ENCODE measurements at regions not wholly inside any gene's neighbourhood (a gene's known extent, or its start where the extent isn't known, plus 50 kb on each side); places are given as distances from the start of the nearest gene placed in this dataset.
A peak's percentile ranks its signal among the peaks of the same experiment; 100 is the strongest.
"Not testable (repeated sequence)": the region's sequence is repeated elsewhere in the genome, so short reads cannot be mapped to it uniquely, and the experiment has no call there.

DNA sequence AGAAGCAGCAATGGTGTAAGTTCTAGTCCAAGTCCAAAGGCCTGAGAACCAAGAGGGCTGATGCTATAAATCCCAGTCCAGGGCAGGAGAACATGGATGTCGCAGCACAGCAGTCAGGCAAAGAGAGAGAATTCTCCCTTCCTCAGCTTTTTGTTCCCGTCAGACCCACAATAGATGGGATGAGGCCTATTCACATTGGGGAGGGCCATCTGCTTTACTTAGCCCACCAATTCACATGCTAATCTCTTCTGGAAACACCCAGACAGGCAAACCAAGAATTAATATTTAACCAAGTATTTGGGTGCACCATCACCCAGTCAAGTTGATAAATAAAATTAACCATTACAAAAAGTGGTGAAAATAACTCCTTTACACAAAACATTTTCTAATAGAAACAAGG lies 511.7 kb upstream of the UBE2E2 start:
- no peak for DNase-seq (ENCODE audit: low spot score)

DNA sequence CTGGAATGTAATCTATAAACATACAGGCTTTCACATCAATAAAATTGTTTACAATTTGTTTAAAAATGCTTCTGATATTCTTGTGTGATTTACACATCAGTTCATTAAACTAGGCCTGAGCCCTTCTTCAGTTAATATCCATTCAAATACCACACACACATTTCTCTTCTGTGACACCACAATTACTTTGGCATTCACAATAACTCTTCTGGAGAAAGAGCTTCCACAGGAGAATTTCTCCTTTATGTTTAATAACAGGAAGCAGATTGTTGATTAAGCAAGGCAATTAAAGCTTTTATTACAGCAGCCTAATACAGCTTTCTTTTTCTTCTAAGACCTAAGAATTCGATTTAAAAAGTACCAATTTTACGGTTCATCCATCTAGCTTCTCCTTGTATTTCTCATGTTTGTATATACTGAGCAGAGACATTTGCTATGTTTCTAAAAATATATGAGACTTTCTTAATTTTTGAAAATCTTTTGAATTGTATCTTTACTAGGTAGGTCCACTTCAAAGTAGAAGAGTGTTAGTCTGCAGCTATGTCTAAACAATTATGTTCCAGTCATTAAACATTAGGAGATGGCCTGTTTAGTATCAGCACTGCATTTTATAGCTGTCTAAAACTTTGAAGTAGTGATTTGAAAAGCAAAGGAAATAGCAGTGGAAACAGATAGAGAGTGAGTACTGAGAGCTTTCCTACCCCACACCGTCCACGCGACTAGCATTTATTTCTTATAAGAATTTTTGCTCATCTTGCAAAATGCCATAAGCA lies 511.1 kb upstream of the UBE2E2 start:
- DNase-seq (ENCODE audit: low spot score) = no peak

DNA sequence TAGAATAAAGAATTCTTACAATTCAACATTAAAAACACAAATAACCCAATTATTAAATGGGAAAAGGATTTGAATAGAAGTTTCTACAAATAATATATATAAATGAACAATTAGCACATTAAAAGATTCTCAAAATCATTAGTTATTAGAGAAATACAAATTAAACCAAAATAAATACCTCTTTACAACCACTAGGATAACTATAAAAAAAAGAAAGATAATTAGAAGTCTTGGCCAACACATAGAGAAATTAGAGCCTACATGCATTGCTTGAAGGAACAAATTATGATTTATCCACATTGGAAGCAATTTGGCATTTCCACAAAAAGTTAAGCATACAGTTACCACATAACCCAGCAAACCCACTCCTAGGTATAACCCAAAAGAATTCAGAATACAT lies 502.3 kb upstream of the UBE2E2 start:
- DNase-seq (ENCODE audit: low spot score) = no peak

DNA sequence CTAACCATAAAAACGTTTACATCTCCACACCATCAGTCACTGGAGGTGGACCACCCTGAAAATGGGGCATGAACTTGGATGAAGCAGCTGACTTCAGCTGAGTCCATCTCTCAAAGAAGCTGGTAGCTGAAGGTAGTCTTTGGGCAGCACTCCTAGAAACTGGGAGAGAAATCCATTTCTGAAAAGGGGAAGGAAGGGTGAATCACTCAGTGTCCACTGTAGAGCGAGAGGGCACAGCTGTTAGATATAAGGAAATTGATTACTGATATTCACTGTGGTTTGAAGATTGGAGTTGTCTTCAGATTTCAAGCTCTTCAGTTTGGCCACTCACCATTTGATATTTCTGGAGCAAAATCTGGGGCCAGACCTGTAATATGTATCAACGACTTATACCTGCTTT lies 499.0 kb upstream of the UBE2E2 start:
- DNase-seq (ENCODE audit: low spot score) = no peak

DNA sequence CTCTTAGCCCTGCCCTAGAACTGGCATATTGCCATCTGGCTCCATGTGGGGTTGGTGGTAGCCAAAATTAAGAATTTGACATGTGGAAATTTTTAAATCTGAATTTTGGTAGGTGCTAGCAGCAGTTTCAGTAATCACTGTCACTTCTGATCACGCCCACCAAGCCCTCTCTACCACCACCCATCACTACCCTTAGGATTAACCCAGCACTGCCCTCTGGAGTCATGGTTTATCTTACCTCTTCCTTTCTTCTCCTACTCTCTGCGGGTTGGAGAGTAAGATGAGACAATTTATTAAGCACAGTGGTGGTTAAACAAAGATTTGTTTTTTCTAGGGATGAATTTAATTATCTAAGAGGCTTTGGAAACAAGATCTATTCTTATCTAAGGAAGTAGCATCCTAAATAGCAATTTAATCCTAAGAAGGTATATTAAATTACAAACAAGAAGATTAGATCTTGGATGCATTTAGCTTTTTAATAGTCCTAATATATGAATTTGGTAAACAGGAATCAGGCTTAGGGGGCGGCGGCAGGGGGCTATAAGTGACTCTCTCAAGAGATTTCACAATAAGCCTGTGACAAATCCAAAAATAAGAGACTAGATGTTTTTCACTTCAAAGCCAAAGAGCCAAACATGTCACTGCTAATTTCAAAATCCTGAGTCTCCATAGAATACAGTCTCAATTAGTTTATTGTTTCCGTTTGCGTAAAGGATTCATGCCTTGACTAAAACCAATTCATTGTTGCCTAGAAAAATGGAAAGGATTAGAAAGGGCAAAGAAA lies 498.4 kb upstream of the UBE2E2 start:
- no peak for DNase-seq (ENCODE audit: low spot score)

DNA sequence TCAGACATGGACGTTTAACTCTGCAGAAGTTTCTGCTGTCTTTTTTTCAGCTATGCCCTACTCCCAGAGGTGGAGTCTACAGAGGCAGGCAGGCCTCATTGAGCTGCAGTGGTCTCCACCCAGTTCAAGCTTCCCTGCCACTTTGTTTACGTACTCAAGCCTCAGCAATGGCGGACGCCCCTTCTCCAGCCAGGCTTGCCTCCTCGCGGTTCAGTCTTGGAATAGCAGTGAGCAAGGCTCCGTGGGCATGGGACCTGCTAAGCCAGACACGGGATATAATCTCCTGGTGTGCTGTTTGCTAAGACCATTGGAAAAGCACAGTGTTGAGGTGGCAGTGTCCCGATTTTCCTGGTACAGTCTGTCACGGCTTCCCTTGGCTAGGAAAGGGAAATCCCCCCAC lies 496.2 kb upstream of the UBE2E2 start:
- DNase-seq (ENCODE audit: low spot score) = not testable (repeated sequence)

DNA sequence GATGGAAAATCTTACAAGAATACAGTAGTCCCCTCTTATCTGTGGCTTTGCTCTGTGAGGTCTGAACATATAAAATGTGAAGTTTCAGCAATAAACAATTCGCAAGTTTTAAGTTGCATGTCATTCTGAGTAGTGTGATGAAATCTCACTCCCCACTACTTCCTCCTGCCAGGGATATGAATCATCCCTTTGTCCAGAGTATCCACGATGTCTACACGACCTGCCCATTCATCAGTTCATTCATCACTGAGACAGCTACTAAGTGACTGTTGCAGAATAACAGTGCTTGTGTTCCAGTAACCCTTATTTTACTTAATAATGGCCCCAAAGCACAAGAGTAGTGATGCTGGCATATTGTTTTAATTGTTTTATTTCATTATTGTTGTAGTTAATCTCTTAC lies 489.2 kb upstream of the UBE2E2 start:
- DNase-seq (ENCODE audit: low spot score) = peak; percentile 55

DNA sequence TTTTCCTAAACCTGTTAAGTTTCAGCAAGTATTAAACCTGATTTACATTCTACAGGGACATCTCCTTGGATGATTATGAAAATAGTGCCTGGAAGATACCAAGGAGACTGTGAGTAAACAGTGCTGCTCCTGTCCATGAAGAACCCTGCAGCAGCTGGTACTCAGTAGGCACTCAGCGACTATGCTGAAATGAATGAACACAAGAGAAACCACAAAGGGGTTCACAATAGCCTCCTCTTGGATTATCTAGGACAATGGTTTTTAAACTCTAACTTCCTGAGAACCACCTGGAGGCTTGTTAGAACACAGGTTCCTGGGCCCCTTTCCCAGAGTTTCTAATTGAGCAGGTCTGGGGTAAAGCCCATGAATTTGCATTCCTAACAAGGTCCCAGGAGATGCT lies 488.4 kb upstream of the UBE2E2 start:
- DNase-seq (ENCODE audit: low spot score) = no peak

DNA sequence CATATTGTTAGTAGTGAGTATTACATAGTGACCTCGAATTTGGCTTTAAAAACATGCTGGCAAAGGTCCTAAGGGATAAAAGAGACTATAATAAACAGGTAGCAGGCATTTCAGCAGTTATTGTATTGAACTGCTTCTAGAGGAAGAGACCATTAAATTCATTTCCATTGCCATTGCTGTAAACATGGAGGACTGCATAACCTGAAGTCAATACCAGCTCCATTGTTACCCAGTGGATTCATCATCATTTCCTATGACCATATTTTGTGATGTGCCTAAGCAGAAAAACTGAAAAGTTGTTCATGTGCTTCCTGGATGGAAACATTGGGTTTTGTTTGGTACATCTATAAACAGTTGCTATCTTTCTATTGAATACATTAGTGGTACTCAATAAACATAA lies 482.5 kb upstream of the UBE2E2 start:
- DNase-seq (ENCODE audit: low spot score) = no peak

DNA sequence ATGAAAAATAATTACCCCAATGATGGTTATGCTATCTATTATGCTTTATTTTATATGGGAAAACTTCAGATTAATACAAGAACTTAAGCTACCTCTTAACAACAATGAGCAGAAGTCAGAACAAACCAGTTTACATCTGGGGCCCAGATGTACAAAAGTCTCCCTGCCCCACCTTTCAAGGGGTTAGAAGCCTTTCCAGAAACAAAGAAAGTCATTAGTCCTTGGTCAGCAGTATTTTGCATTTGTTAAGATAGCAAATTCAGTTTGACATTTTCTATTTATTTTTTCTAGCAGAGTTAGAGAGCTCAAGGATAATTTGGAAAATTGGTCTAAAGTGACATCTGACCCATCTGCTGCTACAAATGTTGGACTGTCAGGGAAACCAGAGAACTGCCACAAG lies 478.7 kb upstream of the UBE2E2 start:
- no peak for DNase-seq (ENCODE audit: low spot score)

DNA sequence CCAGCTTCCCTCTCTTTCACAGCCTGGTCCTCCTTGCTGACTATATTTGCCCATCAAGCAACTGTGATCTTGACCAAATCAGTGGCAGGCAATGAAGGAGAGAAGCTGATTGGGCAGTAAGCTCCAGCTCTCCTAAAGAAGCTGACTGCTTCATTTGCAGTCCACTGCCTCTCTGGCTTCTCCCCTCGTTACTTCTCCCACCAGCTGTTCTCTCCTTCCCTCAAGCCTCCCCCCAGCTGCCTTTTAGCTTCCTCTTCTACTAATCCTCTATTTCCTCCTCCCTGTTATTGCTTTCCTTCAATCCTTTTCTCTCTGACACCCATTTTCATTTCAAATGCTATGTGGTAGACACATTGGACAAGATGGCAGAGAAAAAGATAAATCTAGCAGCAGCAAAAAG lies 474.7 kb upstream of the UBE2E2 start:
- no peak for DNase-seq (ENCODE audit: low spot score)

DNA sequence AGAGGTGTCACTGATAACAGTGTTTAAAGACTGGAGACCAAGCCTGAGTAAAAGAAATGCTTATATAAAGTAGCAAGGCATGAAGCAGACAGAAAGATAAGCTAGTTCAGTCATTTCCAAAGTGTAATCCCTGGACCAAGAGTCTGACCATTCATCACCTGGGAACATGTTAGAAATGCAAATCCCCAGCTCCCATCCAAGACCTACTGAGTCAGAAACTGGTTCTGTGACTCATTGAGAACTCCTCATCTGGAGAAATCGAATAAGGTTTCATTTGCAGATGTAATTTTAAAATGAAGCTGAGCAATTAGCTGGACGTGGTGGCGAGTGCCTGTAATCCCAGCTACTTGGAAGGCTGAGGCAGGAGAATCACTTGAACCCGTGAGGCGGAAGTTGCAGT lies 473.9 kb upstream of the UBE2E2 start:
- DNase-seq (ENCODE audit: low spot score) = no peak

DNA sequence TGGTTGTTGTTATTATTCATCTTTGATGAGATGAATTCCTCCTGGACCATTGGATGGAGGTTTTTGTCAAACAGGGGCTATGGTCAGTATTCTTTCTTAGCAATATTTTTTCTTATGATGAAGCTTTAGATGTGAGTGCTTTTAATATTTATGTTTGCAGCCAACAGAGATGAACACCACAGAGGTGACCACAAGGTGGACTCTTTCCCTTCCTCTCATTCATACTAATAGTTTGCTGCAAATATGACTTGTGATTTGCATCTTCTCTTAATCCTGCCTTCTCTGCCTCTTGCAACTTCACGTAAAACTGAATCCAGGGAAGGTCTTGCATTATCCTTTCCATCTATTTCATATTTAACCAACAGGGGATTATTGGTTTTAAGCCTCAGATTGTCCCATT lies 473.1 kb upstream of the UBE2E2 start:
- DNase-seq (ENCODE audit: low spot score) = no peak

DNA sequence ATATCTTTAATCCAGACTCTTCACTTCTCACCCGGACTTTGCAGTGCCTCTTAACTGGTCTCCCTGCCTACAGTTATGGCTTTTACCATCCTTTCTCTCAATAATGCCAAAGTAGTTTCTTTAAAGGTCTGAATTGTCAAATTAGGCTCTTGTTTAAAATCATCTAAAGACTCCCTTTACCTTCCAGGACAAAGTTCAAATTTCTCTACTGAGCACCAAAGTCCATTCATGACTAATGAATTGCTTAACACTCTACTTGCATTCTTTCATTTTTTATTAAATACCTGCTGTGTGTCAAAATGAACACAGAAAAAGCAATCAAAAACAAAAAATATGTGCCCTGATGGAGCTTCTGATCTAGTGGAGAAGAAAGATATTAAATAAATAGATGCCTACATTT lies 472.4 kb upstream of the UBE2E2 start:
- DNase-seq (ENCODE audit: low spot score) = no peak

DNA sequence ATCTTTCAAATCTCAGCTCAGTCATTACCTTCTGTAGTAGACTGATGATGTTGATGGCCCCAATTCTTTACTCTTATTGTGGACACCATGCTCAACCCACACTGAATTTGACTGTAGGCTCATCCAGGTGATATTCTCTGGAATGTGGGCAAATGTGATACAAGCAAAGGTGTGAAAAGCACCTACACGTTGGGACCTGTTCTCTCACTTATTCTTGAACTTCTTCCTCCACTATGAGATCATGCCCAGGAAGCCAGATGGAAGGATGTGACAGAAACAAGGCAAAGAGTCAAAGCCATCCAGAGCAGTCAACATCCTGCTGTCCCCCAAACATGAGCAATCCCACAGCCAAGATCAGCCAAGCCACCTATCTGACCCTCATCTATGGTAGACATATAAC lies 471.2 kb upstream of the UBE2E2 start:
- no peak for DNase-seq (ENCODE audit: low spot score)

DNA sequence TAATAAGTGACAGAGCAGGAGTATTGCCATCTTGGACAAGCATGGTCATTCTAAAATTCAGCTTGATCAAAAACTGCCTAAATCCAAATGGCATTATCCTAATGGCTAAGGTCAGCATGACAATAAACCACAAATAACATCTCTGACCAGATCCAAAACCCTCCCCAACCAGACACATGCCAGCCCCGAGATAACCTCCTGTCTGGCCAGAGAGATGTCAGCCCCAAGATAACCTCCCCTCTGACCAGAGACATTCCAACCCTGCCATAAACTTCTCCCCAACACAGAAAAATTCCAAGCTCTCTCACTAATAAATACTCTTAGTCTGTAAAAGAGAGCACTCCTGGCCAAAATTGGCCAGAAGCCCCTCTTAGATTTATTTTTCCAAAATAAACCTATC lies 470.5 kb upstream of the UBE2E2 start:
- no peak for DNase-seq (ENCODE audit: low spot score)

DNA sequence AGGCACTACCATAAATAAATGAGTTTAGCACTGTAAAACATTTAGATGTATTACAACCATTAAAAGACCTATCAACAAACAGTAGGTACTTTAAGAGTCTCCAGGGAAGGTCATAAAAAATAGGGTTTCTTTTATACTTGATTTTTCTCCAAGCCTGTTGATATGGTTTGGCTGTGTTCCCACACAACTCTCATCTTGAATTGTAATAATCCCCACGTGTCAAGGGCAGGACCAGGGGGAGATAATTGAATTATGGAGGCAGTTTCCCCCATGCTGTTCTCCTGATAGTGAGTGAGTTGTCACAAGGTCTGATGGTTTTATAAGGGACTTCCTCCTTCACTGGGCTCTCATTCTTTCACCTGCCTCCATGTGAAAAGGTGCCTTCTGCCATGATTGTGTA lies 468.9 kb upstream of the UBE2E2 start:
- no peak for DNase-seq (ENCODE audit: low spot score)

DNA sequence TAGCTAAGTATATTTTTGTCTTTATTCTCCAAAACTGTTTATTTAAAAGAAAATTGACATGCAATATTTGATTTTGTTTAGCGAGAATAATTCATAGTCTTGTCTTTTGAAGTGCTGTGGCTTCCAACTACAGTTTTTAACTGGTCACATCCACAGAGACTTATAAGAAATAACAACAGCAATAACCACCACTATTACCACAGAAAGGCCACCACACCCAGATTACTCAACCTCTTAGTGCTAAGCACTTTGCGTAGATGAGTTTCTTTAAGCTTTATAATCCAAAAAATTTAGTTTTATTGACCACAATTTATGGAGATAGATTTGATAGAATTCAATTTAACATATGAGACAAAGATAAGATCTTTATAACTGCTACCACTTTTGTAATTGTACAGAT lies 468.4 kb upstream of the UBE2E2 start:
- no peak for DNase-seq (ENCODE audit: low spot score)

DNA sequence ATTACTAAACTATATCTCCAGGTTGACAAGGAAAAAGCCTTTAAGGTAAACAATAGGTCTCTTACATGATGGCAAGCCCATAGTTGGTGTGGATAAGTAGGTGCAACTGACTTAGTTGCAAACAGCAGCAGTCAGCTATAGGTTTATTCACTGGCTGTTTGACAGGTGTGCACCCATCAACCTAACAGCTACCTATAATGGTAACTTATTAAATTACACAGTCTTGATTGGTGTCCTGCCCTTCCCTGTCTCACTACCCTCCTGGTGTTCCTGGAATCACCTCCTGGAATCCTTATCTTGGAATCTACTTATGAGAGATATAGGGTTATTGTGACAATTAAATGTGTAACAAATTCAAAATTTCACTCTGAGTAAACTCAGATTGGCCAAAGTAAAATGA lies 467.8 kb upstream of the UBE2E2 start:
- DNase-seq (ENCODE audit: low spot score) = no peak

DNA sequence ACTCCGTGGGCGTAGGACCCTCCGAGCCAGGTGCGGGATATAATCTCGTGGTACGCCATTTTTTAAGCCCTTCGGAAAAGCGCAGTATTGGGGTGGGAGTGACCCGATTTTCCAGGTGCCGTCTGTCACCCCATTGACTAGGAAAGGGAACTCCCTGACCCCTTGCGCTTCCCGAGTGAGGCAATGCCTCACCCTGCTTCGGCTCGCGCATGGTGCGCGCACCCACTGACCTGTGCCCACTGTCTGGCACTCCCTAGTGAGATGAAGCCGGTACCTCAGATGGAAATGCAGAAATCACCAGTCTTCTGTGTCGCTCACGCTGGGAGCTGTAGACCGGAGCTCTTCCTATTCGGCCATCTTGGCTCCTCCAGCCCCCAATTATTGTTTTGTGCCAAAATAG lies 459.7 kb upstream of the UBE2E2 start:
- not testable (repeated sequence) for DNase-seq (ENCODE audit: low spot score)

DNA sequence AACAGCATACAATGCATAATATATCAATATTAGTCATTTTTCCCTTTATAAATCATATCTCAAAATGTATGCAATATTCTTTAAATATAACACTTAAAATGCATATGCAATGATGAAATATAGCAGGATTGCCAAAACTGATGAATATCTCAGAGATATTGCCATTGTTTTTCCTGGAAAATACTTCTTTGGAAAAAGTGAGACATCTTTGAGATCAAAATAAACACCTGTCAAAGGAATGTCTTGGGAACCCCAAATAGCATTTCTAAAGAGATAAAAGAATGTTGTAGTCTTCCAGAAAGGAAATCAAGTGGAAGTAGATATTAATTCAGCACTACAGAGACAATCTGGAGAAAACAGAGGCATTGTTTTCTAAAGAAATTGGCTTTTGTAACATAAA lies 457.8 kb upstream of the UBE2E2 start:
- no peak for DNase-seq (ENCODE audit: low spot score)

DNA sequence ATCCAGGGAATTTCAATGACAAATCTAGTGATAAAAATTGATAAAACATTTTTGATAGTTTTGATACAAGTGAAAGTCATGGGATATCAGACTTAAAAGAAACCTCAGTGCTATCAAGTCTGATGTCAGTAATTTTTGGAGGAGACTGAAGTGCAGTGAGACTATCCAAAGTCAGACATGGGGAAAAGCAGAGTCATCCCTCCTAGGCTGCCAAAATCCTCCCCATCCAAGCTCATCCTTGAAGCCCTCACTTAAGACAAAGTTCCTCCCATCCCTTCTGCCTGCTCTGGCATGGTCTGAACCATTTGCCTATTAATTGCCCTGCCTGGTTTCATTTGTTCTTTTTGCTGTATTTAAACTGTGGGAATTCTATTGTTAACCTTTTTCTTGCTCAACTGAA lies 456.9 kb upstream of the UBE2E2 start:
- DNase-seq (ENCODE audit: low spot score) = no peak

DNA sequence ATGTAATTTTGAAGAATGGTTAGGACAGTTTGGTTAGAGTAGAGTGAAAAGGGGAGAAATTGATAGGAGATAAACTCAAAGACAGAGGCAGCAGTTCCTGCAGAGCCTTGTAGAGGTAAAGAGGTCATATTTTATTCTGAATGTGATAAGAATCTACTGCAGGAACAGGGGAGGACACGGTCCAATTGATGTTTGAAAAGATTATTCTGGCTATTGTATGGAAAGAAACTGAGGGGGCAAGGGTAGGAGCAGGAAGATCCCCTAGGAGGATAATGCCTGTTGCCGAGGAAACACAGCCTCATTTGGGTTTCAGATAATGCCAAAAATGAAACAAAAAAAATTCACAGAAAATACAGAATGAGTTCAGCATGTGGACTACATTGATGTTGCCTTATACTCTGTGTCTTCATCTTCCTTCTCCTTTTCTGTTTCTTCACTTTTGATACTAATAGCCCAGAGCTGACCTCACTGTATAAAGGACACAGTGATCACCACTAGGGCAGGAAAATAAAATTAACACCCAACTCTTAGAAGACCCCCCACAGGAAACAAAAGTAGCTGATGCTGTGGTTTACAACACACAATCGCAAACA lies 454.6 kb upstream of the UBE2E2 start:
- no peak for DNase-seq (ENCODE audit: low spot score)

Measured in kidney capillary endothelial cell (primary cell).